Fibroblast of skin of scalp (primary cell): ENCODE measurements at regions not wholly inside any gene's neighbourhood (a gene's known extent, or its start where the extent isn't known, plus 50 kb on each side); places are given as distances from the start of the nearest gene placed in this dataset.
"Not testable (repeated sequence)": the region's sequence is repeated elsewhere in the genome, so short reads cannot be mapped to it uniquely, and the experiment has no call there.

Source experiments
- DNase-seq: peaks from one replicate; pipeline ENCODE4 v3.0.0-alpha.2; 2013

DNA sequence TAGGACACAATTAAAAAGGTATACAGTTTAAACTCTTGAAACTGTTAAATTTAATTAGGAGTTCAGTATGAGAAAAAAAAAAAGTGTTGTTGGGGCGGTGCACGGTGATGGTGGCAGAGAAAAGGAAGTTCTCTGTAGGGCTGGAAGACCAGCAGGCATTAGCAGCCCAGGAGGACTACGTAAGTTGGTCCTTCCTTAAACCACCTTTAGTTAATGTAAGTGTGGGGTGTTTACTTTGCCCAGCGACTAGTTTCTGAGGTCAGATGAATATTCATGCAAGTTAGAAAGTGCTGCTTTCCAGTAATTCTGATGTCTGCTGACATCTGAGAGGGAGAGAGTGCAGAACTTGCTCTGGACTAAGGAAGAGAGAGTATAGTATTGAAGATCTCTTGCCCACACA lies 54.9 kb downstream of the NKX2-1 start:
- no peak for DNase-seq

GRCh38 chr14:36462890-36463289 lies 57.1 kb downstream of the NKX2-1 start:
- DNase-seq: no peak

DNA sequence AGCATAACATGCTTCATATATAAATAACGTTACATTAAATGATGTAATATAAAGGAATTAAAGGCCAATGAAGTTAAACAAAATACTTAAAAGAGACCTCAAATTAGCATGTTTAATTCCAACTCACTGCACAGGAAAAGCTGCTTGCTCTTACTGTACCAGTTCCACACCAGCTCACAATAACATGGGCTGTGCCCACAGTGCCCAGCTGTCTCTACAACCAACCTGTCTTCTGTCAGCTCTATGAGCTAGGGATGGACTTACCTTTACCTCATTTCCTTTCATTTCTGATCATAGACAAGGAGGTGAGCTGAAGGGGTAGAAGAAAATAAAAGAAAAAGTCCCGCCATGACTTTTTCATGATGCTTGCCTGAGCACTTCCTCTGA lies 64.8 kb downstream of the NKX2-1 start:
- no peak for DNase-seq

DNA sequence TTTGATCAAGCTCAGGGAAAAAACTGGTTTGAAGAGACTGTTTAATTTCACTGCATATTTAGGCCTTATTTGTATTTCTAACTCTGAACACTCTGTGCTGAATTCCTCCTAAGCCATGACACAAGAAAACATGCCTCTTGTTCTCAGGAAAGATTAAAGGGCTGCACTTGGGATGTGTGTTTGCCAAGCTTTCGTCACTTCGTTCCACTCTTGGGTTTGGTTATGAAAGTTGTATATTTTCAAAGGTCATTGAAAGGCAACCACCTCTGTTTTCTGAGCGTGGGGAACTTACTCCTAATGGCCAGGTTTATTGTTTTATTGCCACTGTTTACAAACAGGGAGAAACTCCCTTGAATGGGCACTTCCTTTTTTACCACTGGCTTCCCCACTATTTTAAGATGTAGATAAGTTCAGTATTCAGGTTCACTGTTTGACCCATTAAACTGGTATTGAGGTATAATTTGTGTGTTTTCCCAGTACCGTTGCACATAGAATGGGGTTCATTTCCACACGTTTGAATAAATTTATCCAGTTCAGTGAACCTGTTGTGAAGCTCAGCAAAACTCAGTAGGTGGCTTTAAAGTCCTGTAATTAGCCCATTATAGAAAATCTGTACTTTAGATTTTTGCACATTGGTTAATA lies 65.3 kb downstream of the NKX2-1 start:
- DNase-seq: no peak

GRCh38 chr14:36452860-36453259 lies 67.2 kb downstream of the NKX2-1 start:
- no peak for DNase-seq

- DNase-seq: no peak
These were observed 68.5 kb downstream of the NKX2-1 start for GRCh38 chr14:36451310-36452065.

GRCh38 chr14:36450550-36450949 lies 69.5 kb downstream of the NKX2-1 start:
- no peak for DNase-seq

DNA sequence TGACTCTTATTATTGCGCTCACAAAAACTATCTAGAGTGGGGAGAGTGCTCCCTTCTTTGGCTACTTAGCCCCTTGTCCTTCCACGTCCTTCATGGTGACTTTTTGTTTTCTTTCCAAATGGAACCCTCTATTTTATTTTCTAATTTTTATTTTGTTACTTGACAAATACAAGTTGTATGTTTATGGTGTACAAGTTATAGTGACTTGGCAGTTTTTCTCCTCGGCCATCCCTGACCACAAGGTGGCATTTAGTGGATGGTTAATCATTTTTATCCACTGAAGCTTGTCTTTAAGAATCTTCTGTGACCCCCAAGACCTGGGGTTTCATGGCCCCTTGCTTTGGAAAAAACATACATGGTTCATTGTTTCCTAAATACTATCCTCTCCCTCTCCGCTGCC lies 70.1 kb downstream of the NKX2-1 start:
- no peak for DNase-seq

DNA sequence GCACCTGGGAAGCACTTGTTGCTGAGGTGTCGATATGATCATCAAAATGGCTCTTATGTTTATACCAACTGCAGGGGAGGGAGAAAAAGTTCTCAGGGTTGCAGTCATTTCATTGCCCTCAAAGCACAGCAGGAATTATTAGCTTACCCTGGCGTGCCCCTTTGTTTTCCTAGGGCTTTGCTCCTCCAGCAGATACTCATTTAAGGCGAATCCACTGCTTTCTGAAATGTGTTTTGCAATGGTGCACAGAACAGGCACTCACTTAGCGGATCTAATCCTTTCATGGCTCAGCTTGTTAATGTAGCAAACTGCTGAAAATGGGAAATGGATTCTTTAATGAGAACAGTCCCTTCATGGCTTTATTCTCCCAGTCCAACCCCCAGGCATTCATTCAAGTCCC lies 76.7 kb downstream of the NKX2-1 start:
- no peak for DNase-seq

GRCh38 chr14:36442824-36443241 lies 77.2 kb downstream of the NKX2-1 start:
- DNase-seq: no peak

- DNase-seq: no peak
These were observed 78.7 kb downstream of the NKX2-1 start for GRCh38 chr14:36441283-36441682.

DNA sequence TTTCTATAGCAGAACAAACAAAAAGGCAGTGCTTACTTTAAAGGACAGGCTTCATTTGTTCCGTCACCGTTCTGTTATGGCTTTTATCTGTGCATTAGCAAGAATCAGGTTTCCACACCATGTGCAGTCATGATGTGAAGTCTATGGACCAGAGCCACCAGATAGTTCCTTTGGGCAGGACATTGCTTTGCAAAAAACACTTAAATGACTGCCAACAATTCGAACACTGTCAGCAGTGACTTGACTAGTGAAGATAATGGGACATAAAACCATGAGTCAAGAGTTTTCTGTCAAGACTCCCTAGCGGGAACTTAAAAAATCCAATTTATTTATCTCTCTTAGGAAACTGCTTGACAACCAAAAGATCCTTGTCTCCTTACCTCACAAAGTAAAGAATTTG lies 80.3 kb downstream of the NKX2-1 start:
- no peak for DNase-seq

- DNase-seq: no peak
These were observed 81.1 kb downstream of the NKX2-1 start for GRCh38 chr14:36438883-36439282.

GRCh38 chr14:36430662-36431084 lies 89.4 kb downstream of the NKX2-1 start:
- no peak for DNase-seq

GRCh38 chr14:36430169-36430568 lies 89.9 kb downstream of the NKX2-1 start:
- no peak for DNase-seq

DNA sequence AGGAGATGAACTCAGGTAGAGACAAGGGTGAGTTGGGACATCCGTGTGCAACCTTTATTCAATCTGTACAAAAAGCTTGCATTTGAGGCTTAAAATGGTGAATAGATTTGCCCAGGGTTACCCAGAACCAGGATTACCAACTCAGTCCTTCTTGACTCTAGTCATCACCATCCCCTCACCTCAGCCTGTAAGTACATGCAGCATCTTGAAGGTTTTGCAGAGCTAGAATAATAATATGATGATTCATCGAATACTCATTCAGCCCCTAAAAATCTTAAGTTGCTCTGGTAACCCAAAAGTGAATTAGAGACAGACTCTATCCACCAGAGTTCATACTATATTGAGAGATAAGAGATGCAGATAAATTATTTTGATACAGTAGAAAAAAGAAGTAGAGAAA lies 90.3 kb downstream of the NKX2-1 start:
- DNase-seq: no peak

DNA sequence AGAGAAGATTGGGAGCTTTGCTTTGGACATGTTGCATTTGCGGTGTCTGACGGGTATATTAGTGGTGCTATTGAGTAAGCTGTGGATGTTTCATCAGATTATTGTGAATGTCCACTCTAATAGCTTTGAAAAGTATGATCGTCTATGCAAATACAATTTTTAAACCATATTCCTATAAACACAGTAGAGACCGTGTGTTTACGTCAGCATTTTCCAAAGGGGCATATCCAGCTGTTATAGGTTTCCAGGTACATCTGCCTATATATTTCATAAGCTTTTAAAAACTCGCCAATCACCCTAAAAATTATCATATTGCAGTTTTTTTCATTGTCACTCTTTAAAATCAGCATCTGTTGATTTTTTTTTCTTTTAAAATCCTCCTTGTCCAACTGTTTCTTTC lies 91.7 kb downstream of the NKX2-1 start:
- no peak for DNase-seq

DNA sequence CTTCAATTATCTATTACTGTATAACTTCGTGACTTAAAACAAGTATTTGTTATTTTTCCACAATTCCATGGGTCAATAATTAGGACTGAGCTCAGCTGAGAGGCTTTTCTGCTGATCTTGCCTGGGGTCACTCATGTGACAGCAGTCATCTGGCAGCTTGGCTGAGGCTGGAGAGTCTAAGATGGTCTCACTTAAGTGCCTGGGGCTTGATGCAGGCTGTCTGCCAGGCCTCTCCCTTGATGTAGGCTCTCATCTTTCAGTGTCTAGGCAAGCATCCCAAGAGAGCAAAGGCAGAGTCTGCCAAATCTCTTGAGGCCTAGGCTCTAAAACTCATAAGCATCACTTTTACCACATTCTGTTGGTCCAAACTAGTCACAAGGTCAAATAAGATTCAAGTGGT lies 93.2 kb downstream of the NKX2-1 start:
- no peak for DNase-seq

GRCh38 chr14:36426113-36426512 lies 93.9 kb downstream of the NKX2-1 start:
- no peak for DNase-seq

DNA sequence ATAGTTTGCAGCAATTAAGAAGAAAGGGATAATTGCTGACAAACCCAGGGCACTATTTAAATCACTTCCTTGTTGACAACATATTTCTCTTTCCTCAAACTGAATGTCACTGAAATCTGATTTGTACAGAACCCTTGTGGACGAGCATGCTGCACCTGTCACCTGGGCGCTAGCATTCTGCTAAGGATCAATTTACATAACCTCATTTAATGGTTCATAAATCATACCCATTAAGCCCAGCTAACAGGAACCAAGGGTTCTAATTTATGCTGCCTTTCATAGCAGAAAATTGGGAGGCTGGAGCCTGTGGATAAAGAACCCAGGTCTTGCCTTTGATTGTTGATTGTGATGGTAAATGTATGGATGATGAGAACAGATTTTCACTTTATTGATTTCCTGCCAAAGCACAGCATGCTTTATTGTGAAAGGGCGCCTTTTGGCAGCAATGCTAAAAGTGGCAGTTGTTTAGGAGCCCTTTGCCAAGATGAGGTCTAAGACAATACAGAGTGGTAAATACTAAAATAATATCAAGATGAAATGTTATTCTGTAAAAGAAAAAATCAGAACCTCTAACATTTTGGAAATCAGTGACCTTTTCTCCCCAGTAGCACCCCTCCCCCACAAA lies 95.4 kb downstream of the NKX2-1 start:
- no peak for DNase-seq

DNA sequence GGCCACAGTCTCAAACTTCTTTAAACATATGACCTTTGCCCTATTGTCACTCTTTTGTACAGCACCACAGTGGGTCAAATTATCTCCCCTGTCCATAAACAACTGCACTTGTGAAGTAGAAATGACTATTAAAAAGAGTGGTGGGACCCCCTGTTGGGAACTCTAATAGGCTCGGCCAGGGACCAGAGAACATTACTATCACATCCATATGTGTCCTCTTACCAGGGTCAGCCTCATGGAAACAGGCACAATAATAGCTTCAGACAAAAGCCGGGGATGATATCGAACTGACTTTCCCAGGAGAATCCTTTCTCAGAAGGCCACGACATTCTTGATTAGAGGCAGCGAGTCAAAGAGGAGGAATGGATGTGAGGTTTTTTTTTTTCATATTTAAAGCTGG lies 96.6 kb downstream of the NKX2-1 start:
- DNase-seq: no peak

DNA sequence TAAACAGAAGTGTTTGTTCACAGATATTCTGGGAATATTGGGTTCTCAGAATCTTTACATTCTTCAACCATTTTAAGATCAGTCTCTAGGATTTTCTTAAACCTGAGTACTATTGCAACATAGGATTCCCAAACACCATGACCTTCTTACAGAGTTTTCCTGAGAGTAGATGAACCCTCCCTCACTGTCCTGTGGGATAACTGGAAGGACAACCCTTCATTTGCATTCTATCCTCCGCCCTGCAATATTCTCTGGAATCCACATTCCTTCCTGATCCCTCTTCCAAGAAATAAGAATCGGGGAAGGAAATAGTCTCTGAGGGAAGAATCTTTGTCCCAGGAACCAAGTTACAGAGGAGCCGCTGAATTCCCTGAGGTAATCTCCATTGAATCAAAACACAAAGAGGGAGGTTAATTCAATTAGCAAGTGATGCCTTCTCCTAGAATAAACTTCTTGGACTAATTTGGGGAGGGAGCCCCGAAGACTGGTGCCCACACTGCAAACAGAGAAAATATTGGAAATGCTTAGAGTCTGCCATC lies 99.8 kb upstream of the MBIP start:
- DNase-seq: no peak

DNA sequence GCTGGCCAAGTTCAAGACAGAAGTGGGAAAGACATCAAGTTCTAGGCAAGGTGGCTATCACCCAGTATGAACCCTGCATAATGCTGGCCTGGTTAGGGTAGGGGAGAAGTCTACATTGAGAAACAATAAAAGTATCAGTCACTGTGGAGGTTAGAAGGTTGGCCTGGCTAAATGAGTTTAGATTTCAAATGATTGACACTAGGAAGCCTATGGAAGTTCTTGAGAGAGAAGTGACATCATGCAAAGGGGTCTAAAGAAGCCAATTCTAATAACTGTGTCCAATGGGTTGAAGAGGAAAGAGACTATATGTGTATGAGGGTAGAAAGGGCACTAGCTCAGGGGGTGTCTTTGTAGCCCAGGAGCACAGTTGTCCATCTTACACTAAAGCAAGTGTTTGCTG lies 98.5 kb upstream of the MBIP start:
- DNase-seq: no peak

GRCh38 chr14:36411951-36412350 lies 91.5 kb upstream of the MBIP start:
- not testable (repeated sequence) for DNase-seq
